ENCODE measurements at regions not wholly inside any gene's neighbourhood (a gene's known extent, or its start where the extent isn't known, plus 50 kb on each side); places are given as distances from the start of the nearest gene placed in this dataset.

GRCh38 chr14:61191733-61192132 is 89.4 kb downstream of the TMEM30B start:
- no peak for DNase-seq

- no peak for DNase-seq
Measured at GRCh38 chr14:61190341-61190740, 90.8 kb downstream of the TMEM30B start.

GRCh38 chr14:61188978-61189808 is 91.9 kb downstream of the TMEM30B start:
- peak in 1 of 2 experiments; percentile 30 for DNase-seq

- no peak for DNase-seq
Measured at GRCh38 chr14:61188196-61188595, 92.9 kb downstream of the TMEM30B start.

DNA sequence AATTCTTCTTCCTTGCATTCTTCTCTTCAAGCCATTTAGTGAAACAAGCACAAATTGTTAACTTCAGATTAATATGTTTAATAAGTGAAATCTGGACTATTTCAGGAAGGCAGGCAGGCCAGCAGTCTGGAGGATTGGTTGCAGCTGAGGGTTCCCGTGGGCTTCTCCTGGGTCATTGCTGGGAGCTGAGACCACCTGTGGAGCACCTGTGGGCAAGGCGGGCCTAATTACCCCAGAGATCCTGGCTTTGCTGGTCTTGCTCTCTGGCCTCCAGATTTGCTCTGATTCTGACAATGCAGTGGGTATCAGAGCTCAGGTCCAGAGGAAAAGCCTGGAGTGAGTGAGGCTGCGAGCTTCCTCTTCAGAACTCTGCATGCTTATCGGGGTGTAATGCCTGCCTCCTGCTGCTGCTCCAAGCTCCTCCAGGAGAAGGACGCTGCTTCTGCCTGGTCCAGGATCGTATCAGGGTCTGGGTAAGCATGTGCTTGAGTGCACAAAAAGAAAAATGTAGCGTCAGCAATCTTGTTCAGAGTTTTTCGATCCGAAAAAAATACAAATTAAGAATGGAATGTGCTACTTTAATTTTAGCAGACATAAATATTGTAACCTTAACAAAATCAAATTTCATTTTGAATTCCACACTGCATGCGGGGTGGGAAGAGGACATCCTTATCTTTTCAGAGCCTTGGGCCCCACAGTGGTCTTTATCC is 93.8 kb downstream of the TMEM30B start:
- DNase-seq = no peak

DNA sequence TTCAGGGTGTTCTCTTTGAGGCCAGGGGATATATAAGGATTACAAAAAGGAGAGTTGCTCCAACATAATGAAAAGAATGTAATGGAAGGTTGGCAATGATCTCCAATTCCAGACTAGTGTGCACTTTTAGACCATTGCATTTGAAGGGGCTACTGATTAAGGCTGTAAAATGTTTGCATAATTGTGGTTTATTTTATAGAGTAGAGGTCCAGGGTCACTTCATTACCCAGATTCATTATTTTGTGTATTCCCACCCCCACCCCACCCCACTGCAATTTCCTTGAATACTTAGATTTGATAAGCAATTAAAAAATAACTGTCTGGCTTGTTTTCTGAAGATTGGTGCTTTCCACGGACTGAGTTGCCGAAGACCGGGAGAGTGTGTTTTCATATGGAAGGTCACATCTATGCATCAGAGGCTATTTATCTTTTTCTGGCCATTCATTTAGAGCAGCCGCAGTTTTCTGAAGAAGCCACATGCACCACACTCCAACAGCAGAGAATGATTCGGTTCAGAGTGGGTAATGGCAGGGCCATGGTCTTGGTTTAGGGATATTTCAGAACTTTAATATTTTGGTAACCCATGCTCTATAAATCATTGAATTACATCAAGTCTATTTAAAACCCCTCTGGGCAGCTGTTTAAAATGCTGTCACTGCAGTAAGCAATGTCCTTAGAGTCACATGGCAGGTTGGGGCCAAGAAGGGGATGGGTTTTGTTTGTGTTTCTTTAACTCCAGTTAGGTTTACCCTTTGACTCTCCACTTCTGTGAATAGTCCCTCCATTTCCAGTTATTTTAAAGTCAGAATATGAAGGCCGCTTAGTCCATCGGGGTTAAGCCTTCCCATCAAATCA is 94.6 kb downstream of the TMEM30B start:
- DNase-seq = no peak

- DNase-seq = no peak
Measured at GRCh38 chr14:61185534-61185933, 95.6 kb downstream of the TMEM30B start.

GRCh38 chr14:61184112-61184511 is 97.0 kb downstream of the TMEM30B start:
- DNase-seq = no peak

DNA sequence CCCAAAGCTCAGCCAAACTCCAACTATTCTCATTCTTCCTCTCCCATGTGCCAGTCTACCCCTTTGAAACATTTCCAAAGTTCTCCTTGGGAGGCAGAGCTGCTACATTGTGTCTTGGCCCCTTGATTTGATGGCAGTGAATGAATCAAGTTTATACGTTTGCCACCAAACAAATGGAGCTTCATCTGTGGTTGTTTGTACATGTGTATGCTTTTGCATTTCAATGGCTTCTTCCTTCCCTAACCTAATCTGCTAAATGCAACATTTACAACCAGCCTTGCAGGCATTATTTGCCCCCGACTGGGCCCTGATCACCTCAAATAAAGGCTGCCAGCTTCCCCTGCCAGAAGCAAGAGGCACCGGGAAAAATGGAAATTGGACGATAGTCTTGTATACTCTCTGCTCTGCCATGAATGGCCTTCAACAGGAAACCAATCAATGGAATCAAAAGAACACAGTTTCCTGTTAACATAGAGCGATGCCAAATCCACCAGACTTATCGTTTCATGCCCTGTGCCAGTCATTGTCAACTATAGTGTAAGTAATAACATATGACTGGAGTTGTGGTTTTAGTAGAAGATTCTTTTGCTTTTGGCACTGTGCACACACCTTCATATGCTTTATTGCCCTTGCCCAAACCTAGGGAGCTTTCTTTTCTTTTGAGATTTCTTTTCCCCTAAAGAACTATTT is 97.8 kb downstream of the TMEM30B start:
- no peak for DNase-seq

DNA sequence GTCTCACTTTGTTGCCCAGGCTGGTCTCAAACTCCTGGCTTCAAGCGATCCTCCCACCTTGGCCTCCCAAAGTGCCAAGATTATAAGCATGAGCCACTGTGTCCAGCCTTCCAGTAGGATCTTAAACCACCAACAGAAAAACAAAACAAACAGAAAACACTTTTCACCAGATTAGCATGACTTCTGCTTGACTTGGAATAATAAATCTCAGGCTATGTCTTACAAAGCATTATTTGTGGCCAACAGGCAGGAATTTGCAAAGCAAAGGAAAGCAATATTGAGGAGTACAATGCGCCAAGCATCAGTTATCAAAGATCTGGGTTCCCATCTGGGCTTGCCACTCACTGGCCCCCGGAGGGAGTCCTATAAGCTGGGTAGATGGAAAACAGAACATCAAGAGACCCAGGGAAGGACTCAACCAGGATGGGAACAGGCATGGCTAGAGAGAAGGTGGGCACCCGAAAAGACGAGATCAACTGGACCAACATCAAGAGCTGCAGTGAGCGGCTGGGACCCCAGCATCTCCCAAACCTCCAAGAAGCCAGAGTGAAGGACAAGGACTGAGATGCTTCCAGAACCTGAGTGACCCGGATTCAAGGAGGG is 101.2 kb downstream of the TMEM30B start:
- DNase-seq = no peak

DNA sequence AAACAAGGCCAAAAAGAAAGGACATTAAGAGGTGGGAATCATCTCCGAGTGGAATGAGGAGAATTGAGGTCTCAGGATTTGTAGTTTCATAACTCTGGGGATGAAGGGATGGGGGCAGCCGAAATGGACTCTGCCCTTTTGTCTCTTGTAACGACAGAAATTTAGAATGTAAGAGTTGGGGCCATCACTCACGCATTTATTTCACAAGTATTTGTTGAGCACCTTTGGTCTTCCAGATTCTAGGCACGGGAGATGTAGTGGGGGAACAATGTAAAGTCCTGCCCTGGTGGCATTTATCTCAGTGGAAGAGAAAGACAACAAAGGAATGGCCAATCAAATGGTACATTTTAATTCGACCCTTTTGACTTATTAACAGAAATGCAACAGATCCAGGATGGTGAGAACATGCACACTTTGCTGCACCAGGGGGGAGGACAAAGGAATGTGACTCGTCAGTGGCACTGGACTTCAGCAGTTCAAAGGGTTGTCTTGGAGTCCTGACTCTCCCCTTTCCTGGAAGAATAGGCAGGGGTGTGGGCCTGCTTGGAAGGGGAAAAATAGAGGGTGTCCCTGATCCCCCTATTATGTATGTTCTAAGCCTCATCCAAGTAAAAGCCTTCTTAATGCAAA is 102.0 kb downstream of the TMEM30B start:
- DNase-seq = no peak

DNA sequence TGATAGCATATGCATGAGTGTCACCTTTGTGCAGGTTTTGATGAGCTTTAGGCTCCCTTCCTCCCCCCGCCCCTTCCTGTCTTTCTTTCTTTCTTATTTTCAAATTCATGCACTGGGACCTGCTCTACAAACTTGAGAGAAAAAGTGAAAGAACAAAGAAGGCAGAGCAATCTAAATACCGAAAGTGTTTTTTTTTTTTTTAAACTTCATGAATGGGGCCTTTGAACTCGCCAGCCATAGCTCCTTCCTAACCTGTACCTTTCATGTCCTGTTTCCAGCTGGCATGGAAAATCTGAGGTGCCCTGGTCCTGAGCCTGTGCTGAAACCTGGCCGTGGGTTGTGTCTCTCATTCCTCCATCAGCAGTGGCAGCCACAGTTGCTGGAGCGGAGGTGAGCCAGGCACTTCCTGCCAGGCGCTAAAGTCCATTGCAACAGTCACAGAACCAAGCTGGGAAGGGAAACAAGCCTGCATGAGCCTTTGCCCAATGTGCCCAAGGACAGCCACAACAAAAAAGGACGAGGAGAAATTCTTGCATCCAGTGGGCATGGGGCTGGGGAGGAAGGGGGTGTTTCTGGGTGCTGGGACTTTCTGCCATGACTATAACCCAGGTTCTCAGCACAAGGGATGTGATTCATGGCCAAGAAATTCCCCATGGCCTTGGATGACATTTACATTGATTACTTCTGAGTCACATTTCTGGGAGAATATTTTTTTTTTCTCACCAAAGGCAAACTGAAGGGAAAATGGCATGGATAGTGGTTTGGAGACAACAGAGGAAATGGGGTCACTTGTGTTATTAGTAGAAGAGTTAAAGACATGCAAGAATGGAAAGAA is 102.7 kb downstream of the TMEM30B start:
- no peak for DNase-seq

DNA sequence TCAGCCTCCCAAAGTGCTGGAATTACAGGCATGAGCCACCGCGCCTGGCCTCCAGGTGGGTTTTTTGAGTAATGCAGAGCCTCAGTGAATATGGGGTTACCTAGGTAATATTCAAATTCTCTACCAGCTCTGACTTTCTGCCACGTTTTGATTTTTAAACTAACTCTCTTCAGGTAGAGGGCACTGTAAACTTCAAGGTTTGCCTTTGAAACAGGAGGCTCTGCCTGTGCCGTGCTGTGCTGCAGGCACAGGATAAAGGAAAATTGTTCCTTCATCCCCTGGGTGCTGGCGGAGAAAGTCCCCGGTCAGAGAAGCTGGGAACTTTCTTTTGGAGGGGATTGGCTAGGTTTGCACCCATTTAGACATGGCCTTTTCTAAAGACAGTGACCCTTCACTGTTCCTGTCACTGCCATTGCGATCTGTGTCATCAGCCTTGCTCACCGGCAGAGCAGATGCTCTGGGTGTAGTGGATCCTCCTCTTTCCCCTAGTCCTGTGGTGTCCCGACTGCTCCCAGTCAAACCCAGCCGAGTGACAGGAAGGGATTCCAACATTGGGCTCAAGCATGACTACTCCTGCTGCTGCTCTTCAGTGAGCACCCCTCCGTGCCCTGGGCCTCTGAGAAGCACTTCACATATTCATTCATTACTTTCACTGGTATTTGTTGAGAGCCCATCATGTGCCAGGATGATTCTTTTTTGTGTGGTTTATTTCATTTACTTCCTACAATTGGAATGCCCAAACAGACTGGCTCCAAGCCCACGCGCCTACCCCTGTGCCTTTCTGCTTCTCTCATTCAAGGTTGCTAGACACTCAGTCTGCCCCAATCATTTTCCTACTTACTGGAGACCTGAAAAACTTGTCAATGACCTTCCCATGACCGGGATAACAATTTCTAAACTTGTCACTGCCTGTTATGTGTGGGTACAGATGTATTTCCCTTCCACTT is 103.6 kb downstream of the TMEM30B start:
- DNase-seq = no peak

DNA sequence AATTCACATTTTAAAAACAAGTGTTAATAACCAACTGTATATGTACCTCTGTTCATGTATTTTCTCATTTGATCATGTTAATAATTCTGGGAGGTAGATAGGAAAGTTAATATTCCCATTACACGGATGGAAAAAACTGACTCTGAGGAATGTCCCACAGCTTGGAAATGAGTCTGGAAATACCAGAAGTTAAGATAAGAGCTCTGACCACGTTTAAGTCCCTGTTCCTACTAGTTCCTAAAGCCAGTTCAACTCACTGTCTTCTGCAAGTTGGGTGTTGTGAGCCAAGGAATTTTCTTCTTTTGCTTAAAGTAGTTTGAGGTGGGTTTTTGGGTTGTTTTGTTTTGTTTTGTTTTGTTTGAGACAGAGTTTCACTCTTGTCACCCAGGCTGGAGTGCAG is 104.5 kb downstream of the TMEM30B start:
- no peak for DNase-seq

- DNase-seq = no peak
Measured at GRCh38 chr14:61174987-61175386, 106.2 kb downstream of the TMEM30B start.

DNA sequence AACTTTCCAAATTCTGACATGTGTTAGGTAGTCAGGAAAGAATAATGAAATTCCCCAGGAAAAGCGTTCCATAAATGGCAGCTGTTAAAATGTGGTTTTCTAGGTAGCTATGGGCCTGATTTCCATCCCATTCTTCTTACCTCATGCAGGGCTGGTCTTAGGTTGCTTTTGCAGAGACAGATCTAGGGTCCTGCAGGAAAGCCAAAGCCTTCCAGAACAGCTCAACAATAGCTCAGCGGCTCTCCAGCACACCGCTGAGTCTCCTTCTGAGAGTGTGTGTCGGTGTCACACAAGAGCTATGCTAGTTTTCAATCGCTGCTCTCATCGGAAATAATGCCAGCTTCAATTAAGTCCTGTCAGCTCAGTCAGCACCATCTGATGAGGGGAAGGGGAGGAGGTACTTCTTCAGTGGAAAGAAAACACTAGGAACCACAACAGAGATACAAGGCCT is 106.7 kb downstream of the TMEM30B start:
- no peak for DNase-seq

DNA sequence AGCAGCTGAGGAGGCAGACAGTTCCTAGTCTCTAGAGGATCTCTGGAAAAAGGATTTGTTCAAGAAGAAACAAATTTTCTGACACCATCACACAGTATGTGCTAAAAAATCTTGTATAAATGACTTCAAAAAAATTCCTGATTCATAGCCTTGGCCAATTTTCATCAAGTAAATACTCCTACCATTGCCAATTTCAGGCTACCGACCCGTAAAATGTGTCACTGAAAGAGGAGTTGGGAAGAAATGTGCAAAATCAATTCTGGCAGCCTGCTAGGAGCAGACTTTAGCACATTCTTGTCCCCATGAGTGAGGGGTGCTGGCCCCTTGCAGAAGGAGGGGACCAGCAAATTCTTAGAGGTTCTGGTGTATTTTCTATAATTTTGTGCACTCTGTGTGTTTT is 109.4 kb downstream of the TMEM30B start:
- DNase-seq = no peak

GRCh38 chr14:61168141-61168540 is 113.0 kb downstream of the TMEM30B start:
- no peak for DNase-seq

GRCh38 chr14:61167642-61168041 is 113.5 kb downstream of the TMEM30B start:
- no peak for DNase-seq

DNA sequence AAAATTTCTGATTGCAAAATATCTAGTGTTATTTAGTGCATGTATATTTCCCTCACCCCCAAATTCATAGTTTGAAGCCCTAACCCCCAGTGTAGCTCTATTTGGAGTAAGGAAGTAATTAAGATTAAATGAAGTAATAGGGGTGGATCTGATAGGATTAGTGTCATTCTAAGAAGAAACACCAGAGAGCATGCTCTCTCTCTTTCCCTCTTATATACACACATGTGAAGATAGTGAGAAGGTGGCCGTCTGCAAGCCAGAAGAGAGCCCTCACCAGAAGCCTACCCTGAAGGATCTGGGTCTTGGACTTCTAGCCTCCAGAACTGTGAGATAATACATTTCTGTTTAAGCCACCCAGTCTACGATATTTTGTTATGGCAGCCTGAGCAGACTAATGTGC is 120.3 kb downstream of the TMEM30B start:
- no peak for DNase-seq

Data from NCI-H187 (cell line).